Endothelial cell of umbilical vein (primary cell): ENCODE measurements at regions not wholly inside any gene's neighbourhood (a gene's known extent, or its start where the extent isn't known, plus 50 kb on each side); places are given as distances from the start of the nearest gene placed in this dataset.
"Not testable (repeated sequence)": the region's sequence is repeated elsewhere in the genome, so short reads cannot be mapped to it uniquely, and the experiment has no call there.

Experiments used
- BruUV-seq: library from RNA; stranded (reverse); fragments of 400-500 nt; replicated peaks from 2 replicates; lab custom pipeline; 2021; lab: Mats Ljungman, UMichigan
- CTCF ChIA-PET: fragments of 300-600, 350-600 bp; sonication (Branson Sonifier 250); formaldehyde crosslinking; loops from one replicate; lab custom pipeline; 2021; ENCODE audit warnings: antibody characterized with exemption, inconsistent platforms; lab: Charles Lee
- POLR2A ChIA-PET: fragments of 300-600, 350-600 bp; sonication (Branson Sonifier 250); formaldehyde crosslinking; loops from one replicate; lab custom pipeline; 2021; ENCODE audit warnings: antibody characterized with exemption, inconsistent platforms; lab: Charles Lee
- DNase-seq: peaks from one replicate; pipeline ENCODE4 v3.0.0-alpha.2; 2011; ENCODE audit warnings: low read depth, low spot score
- FAIRE-seq: peaks from 2 replicates; lab custom pipeline; 2011; peaks lifted over from hg19 to GRCh38; lab: Jason Lieb, UNC
- H2AFZ ChIP-seq: 2 replicates; pipeline ENCODE4 v1.6.0; 2012; ENCODE audit warnings: low read depth, low read length, control low read depth, inconsistent platforms
- H3K27ac ChIP-seq: 2 replicates; pipeline ENCODE4 v1.5.1; 2011; ENCODE audit warnings: low read depth, mild to moderate bottlenecking, control low read depth, low read length, moderate library complexity; ENCODE audit not compliant: insufficient read depth
- H3K27me3 ChIP-seq, 2 experiments: 2 replicates each; pipeline versions ENCODE4 v1.6.0 to v1.6.1; 2011; ENCODE audit warnings: low read length in 2 of 2, mixed read lengths in 1 of 2; ENCODE audit not compliant: control insufficient read depth in 2 of 2, insufficient read depth in 2 of 2
- H3K36me3 ChIP-seq, 2 experiments: 2 replicates in 1 of 2; 3 replicates in 1 of 2; pipeline ENCODE4 v1.5.1; 2011; ENCODE audit warnings: low read length in 2 of 2, mild to moderate bottlenecking in 1 of 2, moderate library complexity in 1 of 2; ENCODE audit not compliant: control insufficient read depth in 2 of 2, insufficient read depth in 2 of 2; ENCODE audit errors: extremely low read depth in 1 of 2
- H3K4me1 ChIP-seq: 3 replicates; pipeline ENCODE4 v1.5.1; 2011; ENCODE audit warnings: mild to moderate bottlenecking, low read length; ENCODE audit not compliant: control insufficient read depth, insufficient read depth; ENCODE audit errors: extremely low read depth
- H3K4me2 ChIP-seq: 2 replicates; pipeline ENCODE4 v1.6.1; 2011; ENCODE audit warnings: low read length, control low read depth, mixed read lengths; ENCODE audit not compliant: insufficient read depth
- H3K4me3 ChIP-seq, 3 experiments: fragments of 200-600 bp in 1 of 3; sonication (generic), shearing (Covaris generic) in 1 of 3; replicated peaks in 1 of 3; 2 replicates each; pipeline ENCODE4 v1.5.1; 2011 to 2016; ENCODE audit warnings: control low read depth in 3 of 3, low read length in 3 of 3, mild to moderate bottlenecking in 2 of 3, inconsistent platforms in 1 of 3, low read depth in 1 of 3, moderate library complexity in 1 of 3; ENCODE audit not compliant: insufficient read depth in 1 of 3
- H3K79me2 ChIP-seq: 2 replicates; pipeline ENCODE4 v1.6.0; 2012; ENCODE audit warnings: low read length, inconsistent platforms; ENCODE audit not compliant: control insufficient read depth, insufficient read depth
- H3K9ac ChIP-seq: replicated peaks from 2 replicates; pipeline ENCODE3; 2011; ENCODE audit warnings: low read length, control low read depth; ENCODE audit not compliant: insufficient read depth; ENCODE audit errors: extremely low read depth
- H3K9me1 ChIP-seq: replicated peaks from 3 replicates; pipeline ENCODE4 v1.6.0; 2011; ENCODE audit warnings: mild to moderate bottlenecking, low read length; ENCODE audit not compliant: control insufficient read depth, insufficient read depth; ENCODE audit errors: extremely low read depth
- H3K9me3 ChIP-seq: replicated peaks from 2 replicates; pipeline ENCODE4 v1.5.1; 2012; ENCODE audit warnings: low read length, inconsistent platforms; ENCODE audit not compliant: control insufficient read depth, insufficient read depth
- H4K20me1 ChIP-seq: replicated peaks from 2 replicates; pipeline ENCODE3; 2011; ENCODE audit warnings: mild to moderate bottlenecking, low read length; ENCODE audit not compliant: control insufficient read depth, insufficient read depth; ENCODE audit errors: extremely low read depth
- CTCF ChIP-seq, 2 donors: IDR thresholded peaks; 1 replicate in 1 of 2; 2 replicates in 1 of 2; pipeline ENCODE4 v1.5.1; 2011; ENCODE audit warnings: low read length in 2 of 2, mild to moderate bottlenecking in 2 of 2, moderate library complexity in 2 of 2, control low read depth in 1 of 2, inconsistent platforms in 1 of 2, low read depth in 1 of 2; ENCODE audit not compliant: insufficient read depth in 1 of 2; ENCODE audit errors: extremely low read depth in 1 of 2
- EZH2 ChIP-seq: IDR thresholded peaks from 2 replicates; pipeline ENCODE4 v1.6.1; 2012; ENCODE audit warnings: borderline replicate concordance, low read depth, mild to moderate bottlenecking, moderate library complexity, low read length, inconsistent platforms; ENCODE audit not compliant: severe bottlenecking
- FOS ChIP-seq: IDR thresholded peaks from 2 replicates; pipeline ENCODE4 v1.6.1; 2011; ENCODE audit warnings: mild to moderate bottlenecking, low read length, moderate library complexity, borderline replicate concordance; ENCODE audit not compliant: insufficient read depth
- GATA2 ChIP-seq: IDR thresholded peaks from 2 replicates; pipeline ENCODE4 v1.7.0; 2011; ENCODE audit warnings: low read depth, mild to moderate bottlenecking, moderate library complexity, mixed read lengths, low read length; ENCODE audit not compliant: insufficient read length, insufficient read depth
- JUN ChIP-seq: IDR thresholded peaks from 2 replicates; pipeline ENCODE4 v1.6.1; 2011; ENCODE audit warnings: borderline replicate concordance, low read depth; ENCODE audit not compliant: insufficient read length, insufficient read depth
- MAX ChIP-seq: IDR thresholded peaks from 2 replicates; pipeline ENCODE4 v1.6.1; 2011; ENCODE audit not compliant: insufficient read depth, insufficient read length
- MYC ChIP-seq: IDR thresholded peaks from one replicate; pipeline ENCODE4 v1.6.1; 2011; ENCODE audit warnings: mild to moderate bottlenecking, low read depth, low read length
- POLR2A ChIP-seq: IDR thresholded peaks from 2 replicates; pipeline ENCODE4 v1.6.1; 2012; ENCODE audit warnings: low read depth, mild to moderate bottlenecking, control low read depth, low read length
- POLR2AphosphoS5 ChIP-seq: IDR thresholded peaks from 2 replicates; pipeline ENCODE4 v1.6.1; 2012; ENCODE audit warnings: low read depth, mild to moderate bottlenecking, control low read depth, low read length, moderate library complexity; ENCODE audit not compliant: insufficient read depth
- dilution Hi-C: fragments of 300-500 bp; cut with MboI; formaldehyde crosslinking; loops from one replicate; pipeline ENCODE4 v1.15.0; 2019; ENCODE audit warnings: low sequenced_read_pairs; ENCODE audit not compliant: extremely low pct_ligation_motif_present
- intact Hi-C: fragments of 100-400 bp; cut with micrococcal nuclease; formaldehyde crosslinking; loops from one replicate; pipeline ENCODE4 v1.10.0; 2022

GRCh38 chr4:28109801-28110200, 1249.2 kb downstream of the STIM2 start:
- no peaks in the 10 kb centered on the region for H3K79me2 ChIP-seq
- no peaks in the 10 kb centered on the region for H3K27me3 ChIP-seq
- no peak overlapping the region for H3K27ac ChIP-seq
- dilution Hi-C loops (no loop called here), intact Hi-C loops (no loop called here)
- no peak overlapping the region for H3K4me2 ChIP-seq
- no peaks in the 10 kb centered on the region for H3K9me1 ChIP-seq
- no TSS peak for BruUV-seq
- H4K20me1 ChIP-seq = no peaks in the 10 kb centered on the region
- CTCF ChIA-PET = no interaction called here
- TF ChIP-seq FOS (no peak), EZH2 (no peak), POLR2A (no peak), CTCF (IDR thresholded peaks at IDR 0.05; ENCODE audit: extremely low read depth in 1 of 2, insufficient read depth in 1 of 2, low read depth in 1 of 2, low read length in 2 of 2) (no peak), POLR2AphosphoS5 (no peak), JUN (no peak), MAX (no peak), MYC (no peak), GATA2 (no peak)
- POLR2A ChIA-PET = no interaction called here
- H3K36me3 ChIP-seq = no peaks in the 10 kb centered on the region
- no peaks in the 10 kb centered on the region for H3K4me1 ChIP-seq
- H2AFZ ChIP-seq = no peak overlapping the region
- DNase-seq (no peak), FAIRE-seq (no peak)
- H3K9ac ChIP-seq = no peak overlapping the region
- H3K4me3 ChIP-seq = no peak overlapping the region
- H3K9me3 ChIP-seq = no peaks in the 10 kb centered on the region

- H3K9ac ChIP-seq, H3K4me1 ChIP-seq, H3K9me1 ChIP-seq, H3K4me3 ChIP-seq, H3K27ac ChIP-seq, H3K27me3 ChIP-seq, DNase-seq, CTCF ChIA-PET, H3K4me2 ChIP-seq, H3K9me3 ChIP-seq, intact Hi-C loops, dilution Hi-C loops, POLR2A ChIA-PET, H3K36me3 ChIP-seq, FAIRE-seq, H2AFZ ChIP-seq, H4K20me1 ChIP-seq, H3K79me2 ChIP-seq, BruUV-seq: not testable (repeated sequence)
Measured at GRCh38 chr4:28112691-28113335, 1252.2 kb downstream of the STIM2 start.

- H3K27ac ChIP-seq, dilution Hi-C loops, H3K27me3 ChIP-seq, CTCF ChIA-PET, POLR2A ChIA-PET, H3K9ac ChIP-seq, DNase-seq, H4K20me1 ChIP-seq, H3K4me2 ChIP-seq, H3K4me1 ChIP-seq, H3K9me3 ChIP-seq, H3K36me3 ChIP-seq, H3K79me2 ChIP-seq, H3K4me3 ChIP-seq, BruUV-seq, H2AFZ ChIP-seq, intact Hi-C loops, H3K9me1 ChIP-seq, FAIRE-seq: not testable (repeated sequence)
Measured at GRCh38 chr4:28113586-28113985, 1252.9 kb downstream of the STIM2 start.
